ENCODE measurements at regions not wholly inside any gene's neighbourhood (a gene's known extent, or its start where the extent isn't known, plus 50 kb on each side); places are given as distances from the start of the nearest gene placed in this dataset.
"Not testable (repeated sequence)": the region's sequence is repeated elsewhere in the genome, so short reads cannot be mapped to it uniquely, and the experiment has no call there.

DNA sequence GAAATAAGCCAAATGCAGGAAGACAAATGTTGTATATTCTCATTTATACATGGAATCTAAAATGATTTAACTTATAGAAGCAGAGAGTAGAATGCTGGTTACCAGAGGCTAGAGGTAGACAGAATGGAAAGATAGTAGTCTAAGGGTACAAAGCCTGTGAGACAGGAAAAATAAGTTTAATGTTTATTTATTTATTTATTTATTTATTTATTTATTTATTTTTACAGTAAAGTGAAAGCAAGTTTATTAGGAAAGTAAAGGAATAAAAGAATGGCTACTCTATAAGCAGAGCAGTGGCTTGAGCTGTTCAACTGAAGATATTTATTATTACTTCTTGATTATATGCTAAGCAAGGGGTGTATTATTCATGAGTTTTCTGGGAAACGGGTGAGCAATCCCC lies 203.2 kb downstream of the LAS1L start:
- Histone ChIP-seq H3K27me3 (no peaks in the 10 kb centered on the region), H3K9me3 (peaks cover 0 to 24% (median 2%) of the 10 kb centered on the region in 4 donors), H3K4me3 (no peak overlapping the region), H3K4me1 (no peaks in the 10 kb centered on the region), H3K27ac (no peak overlapping the region), H3K36me3 (no peaks in the 10 kb centered on the region)
- intact Hi-C loops (cut with DNase I; ENCODE audit: low total_unique reads) = no loop called here
- TF ChIP-seq EP300 (IDR thresholded peaks at IDR 0.05) (no peak), POLR2AphosphoS5 (IDR thresholded peaks at IDR 0.05) (no peak), POLR2A (IDR thresholded peaks at IDR 0.05) (no peak)
- TF ChIP-seq, protein P1, sequence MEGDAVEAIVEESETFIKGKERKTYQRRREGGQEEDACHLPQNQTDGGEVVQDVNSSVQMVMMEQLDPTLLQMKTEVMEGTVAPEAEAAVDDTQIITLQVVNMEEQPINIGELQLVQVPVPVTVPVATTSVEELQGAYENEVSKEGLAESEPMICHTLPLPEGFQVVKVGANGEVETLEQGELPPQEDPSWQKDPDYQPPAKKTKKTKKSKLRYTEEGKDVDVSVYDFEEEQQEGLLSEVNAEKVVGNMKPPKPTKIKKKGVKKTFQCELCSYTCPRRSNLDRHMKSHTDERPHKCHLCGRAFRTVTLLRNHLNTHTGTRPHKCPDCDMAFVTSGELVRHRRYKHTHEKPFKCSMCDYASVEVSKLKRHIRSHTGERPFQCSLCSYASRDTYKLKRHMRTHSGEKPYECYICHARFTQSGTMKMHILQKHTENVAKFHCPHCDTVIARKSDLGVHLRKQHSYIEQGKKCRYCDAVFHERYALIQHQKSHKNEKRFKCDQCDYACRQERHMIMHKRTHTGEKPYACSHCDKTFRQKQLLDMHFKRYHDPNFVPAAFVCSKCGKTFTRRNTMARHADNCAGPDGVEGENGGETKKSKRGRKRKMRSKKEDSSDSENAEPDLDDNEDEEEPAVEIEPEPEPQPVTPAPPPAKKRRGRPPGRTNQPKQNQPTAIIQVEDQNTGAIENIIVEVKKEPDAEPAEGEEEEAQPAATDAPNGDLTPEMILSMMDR (IDR thresholded peaks at IDR 0.05) = no peak
- 58 to 94% (median 81%) methylated on average over 1 of the region's 1 CpG for WGBS, 5 donors
- no peak for DNase-seq

DNA sequence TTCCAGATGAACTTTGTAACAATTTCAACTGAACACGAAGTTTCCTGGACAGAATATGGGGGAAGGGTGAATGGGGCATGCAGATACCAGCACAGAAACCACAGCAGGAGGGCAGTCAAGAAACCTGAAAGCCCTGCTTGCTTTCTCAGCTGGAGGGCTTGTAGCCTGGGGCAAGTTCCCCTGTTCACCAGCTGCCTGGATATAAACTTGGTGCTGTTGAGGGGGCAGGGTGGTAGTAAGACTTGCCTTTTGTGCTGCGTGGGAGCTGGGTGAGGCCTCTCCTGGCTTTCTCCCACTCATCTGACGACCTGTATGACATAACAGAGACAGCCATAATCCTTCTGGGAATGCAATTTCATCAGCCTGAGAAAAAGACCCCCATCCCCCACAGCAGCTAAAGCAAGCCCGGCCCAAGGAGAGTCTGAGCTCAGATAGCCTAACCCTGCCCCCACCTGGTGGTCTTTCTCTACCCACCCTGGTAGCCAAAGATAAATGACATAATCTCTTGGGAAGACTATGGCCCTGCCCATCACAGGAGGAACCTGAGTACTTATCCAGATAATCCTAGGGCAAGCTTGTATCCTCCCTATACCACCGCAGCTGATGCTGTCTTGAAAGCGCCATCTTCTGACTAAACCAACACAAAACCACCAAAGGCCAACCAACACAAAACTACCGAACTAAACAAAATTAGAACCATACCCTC lies 234.3 kb downstream of the LAS1L start:
- Histone ChIP-seq H3K36me3 (no peaks in the 10 kb centered on the region), H3K9me3 (peaks cover 0 to 62% (median 38%) of the 10 kb centered on the region in 4 donors), H3K27me3 (no peaks in the 10 kb centered on the region), H3K4me3 (no peak overlapping the region), H3K4me1 (no peaks in the 10 kb centered on the region), H3K27ac (no peak overlapping the region)
- DNase-seq = no peak
- intact Hi-C loops (cut with DNase I; ENCODE audit: low total_unique reads) = no loop called here
- TF ChIP-seq EP300 (IDR thresholded peaks at IDR 0.05) = no peak
- no peak for TF ChIP-seq POLR2A (IDR thresholded peaks at IDR 0.05)
- TF ChIP-seq, protein P1 (IDR thresholded peaks at IDR 0.05) = no peak
- no peak for TF ChIP-seq POLR2AphosphoS5 (IDR thresholded peaks at IDR 0.05)
- WGBS, 5 donors = 34 to 44% (median 39%) methylated on average over 6 to 7 of the region's 7 CpGs

DNA sequence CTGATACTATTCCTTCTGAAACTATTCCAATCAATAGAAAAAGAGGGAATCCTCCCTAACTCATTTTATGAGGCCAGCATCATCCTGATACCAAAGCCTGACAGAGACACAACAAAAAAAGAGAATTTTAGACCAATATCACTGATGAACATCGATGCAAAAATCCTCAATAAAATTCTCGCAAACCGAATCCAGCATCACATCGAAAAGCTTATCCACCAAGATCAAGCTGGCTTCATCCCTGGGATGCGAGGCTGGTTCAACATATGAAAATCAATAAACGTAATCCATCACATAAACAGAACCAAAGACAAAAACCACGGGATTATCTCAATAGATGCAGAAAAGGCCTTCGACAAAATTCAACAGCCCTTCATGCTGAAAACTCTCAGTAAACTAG lies 251.7 kb downstream of the LAS1L start:
- H3K4me3 ChIP-seq; H3K27ac ChIP-seq; H3K4me1 ChIP-seq; H3K36me3 ChIP-seq; H3K27me3 ChIP-seq; DNase-seq; intact Hi-C loops (cut with DNase I; ENCODE audit: low total_unique reads): not testable (repeated sequence)
- peaks cover 0 to 39% (median 24%) of the 10 kb centered on the region in 4 donors for H3K9me3 ChIP-seq
- WGBS, 5 donors = 91 to 98% (median 94%) methylated on average over 8 of the region's 8 CpGs

DNA sequence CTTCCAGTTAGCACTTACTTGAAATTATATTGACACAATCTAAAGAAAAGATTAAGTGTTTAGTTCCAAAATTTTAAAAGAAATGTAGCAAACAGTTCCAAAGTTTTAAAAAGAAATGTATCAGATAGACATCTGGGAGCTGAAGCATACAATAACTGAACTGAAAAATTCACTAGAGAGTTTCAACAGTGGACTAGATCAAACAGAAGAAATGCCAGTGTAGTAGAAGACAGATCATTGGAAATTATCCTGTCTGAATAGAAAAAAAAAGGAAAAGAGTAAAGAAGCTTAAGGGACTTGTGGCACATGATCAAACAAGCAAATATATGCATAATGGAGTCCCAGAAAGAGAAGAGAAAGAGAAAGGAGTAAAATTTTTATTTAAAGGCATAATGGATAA lies 261.4 kb downstream of the LAS1L start:
- H3K36me3 ChIP-seq = no peaks in the 10 kb centered on the region

DNA sequence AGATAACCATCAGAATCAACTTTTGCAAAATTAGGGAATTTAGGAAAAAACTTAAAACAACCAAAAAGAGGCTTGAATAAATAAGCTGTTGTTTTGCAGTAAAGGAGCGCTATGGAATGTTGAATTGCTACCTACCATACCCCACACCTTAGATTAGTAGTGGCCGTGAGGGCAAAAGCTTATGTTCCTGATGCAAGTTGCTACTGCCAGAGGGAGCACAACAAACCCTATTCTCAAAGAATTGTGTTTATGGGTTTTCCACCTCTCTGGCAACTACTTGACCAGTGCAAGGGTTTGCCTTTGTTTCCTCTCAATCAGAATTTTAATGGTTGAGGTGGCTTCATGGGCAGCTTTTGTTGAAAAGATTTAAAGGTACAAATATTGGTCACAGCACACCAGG lies 268.1 kb downstream of the LAS1L start:
- H3K4me3 ChIP-seq = no peak overlapping the region
- no peaks in the 10 kb centered on the region for H3K4me1 ChIP-seq
- H3K27ac ChIP-seq = no peak overlapping the region
- H3K9me3 ChIP-seq = peaks cover 0 to 16% (median 10%) of the 10 kb centered on the region in 4 donors
- TF ChIP-seq, protein P1 (IDR thresholded peaks at IDR 0.05) = no peak
- TF ChIP-seq POLR2AphosphoS5 (IDR thresholded peaks at IDR 0.05) (no peak), POLR2A (IDR thresholded peaks at IDR 0.05) (no peak), EP300 (IDR thresholded peaks at IDR 0.05) (no peak)
- 63 to 94% (median 77%) methylated on average over 2 of the region's 2 CpGs for WGBS, 5 donors
- no peak for DNase-seq
- intact Hi-C loops (cut with DNase I; ENCODE audit: low total_unique reads) = no loop called here
- H3K36me3 ChIP-seq = no peaks in the 10 kb centered on the region
- H3K27me3 ChIP-seq = no peaks in the 10 kb centered on the region

More for the DNA sequence above, 261.4 kb downstream of the LAS1L start:
- no peak overlapping the region for H3K27ac ChIP-seq
- intact Hi-C loops (cut with DNase I; ENCODE audit: low total_unique reads) = no loop called here
- H3K9me3 ChIP-seq = peaks cover 0 to 70% (median 57%) of the 10 kb centered on the region in 4 donors
- H3K27me3 ChIP-seq = no peaks in the 10 kb centered on the region
- no peak for TF ChIP-seq EP300 (IDR thresholded peaks at IDR 0.05)
- TF ChIP-seq, protein P1 (IDR thresholded peaks at IDR 0.05) = no peak
- no peak for TF ChIP-seq POLR2A (IDR thresholded peaks at IDR 0.05)
- no peak for TF ChIP-seq POLR2AphosphoS5 (IDR thresholded peaks at IDR 0.05)
- H3K4me3 ChIP-seq = no peak overlapping the region
- no peak for DNase-seq
- H3K4me1 ChIP-seq = no peaks in the 10 kb centered on the region
